ENCODE measurements at regions not wholly inside any gene's neighbourhood (a gene's known extent, or its start where the extent isn't known, plus 50 kb on each side); places are given as distances from the start of the nearest gene placed in this dataset.

DNA sequence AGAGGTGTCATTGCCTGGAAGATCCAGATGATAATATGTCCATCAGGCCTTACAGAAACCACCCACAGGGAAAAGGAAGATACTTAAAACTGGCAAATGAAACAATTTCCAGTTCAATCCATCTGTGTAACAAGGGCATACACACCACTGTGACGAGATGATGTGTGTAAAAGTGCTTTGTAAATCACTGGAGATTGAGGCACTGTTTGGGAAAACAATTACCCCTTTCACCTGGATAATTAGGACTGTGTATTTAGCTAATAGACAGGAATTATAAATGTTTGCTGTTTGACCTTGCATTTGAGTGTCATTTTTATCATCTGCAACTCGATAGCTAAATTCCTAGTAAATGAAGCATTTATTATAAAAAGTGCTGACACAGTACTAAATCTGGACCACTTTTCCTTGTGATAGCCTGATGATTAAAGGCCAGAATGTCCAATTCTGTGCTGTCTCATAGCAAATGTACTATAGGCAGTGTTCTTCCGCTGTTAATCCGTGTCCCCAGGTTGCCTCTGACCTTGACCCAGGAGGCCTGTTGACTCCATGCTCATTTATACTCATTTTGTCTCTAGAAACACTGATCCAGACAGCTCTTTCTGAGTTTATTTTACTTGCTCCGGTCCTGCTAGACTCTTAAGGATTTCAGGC lies 105.8 kb downstream of the LACC1 start:
- no peak for DNase-seq

DNA sequence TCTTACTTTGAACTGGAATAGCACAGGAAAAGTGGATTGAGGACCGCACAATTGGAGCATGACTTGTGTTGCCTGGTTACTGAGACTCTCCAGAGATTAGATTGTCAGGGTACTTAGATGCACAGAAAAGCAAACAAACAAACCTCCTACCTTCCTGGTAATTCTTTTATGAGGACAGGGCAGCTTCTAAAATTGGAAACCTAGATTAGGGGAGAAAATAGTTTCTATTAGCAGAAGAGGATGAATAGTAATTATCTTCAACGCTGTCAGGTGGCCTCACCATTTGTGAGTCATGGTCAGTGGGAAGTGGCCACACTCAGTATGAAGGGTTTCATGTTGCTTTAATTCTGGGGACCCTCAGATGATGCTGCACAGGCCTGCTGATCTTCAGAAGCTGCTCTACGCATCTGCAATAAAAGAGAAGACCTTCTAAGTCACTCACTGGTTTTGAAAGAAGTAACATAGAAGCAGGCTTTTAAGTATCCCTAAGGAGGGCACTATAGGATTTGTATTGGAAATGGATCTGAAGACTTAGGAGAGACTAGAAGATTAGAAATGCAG lies 106.8 kb downstream of the LACC1 start:
- no peak for DNase-seq

DNA sequence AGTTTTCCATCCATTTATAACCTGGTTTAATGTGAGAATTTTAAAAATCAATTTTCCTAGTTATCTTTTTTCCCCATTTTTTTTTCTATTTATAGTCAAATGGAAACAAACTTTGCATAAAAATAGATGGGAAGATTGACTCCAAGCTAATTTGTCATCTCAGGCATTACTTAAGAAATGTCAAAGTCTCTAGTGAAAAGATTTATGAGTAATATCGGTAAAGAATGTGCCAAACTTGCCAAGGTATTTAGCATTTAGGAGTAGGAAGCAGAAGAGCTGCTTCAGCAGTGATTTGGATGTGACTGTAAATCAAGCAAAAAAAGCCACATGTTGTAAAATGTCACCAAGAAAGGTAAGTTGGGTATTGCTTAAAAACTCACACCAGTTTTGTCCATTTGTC lies 108.6 kb downstream of the LACC1 start:
- no peak for DNase-seq

DNA sequence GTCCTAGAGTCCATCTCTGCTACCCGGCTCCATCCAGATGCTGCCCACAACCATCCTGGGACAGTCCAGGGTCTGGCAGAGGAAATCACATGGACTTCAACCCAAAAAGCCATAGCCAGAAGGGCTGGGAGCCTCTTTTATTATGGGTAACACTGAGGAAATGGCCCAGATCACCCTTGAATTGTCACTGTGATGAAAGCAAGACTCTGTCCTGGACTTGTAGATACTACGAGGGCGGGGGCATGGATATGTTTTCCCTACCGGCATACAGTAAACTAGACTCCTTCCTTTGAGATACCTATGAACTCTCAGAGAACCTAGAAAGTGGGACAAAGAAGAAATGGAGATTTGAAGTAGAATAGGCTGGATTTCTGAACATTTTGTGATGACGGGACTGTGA lies 110.3 kb downstream of the LACC1 start:
- DNase-seq = no peak

DNA sequence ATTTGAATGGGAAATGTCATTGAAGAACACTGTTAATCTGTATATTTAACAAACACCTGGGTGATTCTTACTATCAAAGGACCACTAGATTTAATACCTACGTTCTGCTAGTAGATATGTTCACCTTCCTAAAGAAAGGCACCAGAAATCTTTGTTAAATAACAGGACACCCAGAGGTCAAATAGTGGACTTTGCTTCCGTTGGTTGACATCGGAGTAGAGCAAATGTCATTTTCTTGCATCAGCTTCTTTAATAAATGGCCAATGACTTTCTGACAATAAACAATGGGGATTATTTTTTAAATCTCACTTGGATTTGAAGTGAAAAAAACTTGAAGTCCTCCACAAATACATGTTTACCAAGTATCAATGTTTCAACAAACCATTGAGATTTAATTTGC lies 111.1 kb downstream of the LACC1 start:
- no peak for DNase-seq

DNA sequence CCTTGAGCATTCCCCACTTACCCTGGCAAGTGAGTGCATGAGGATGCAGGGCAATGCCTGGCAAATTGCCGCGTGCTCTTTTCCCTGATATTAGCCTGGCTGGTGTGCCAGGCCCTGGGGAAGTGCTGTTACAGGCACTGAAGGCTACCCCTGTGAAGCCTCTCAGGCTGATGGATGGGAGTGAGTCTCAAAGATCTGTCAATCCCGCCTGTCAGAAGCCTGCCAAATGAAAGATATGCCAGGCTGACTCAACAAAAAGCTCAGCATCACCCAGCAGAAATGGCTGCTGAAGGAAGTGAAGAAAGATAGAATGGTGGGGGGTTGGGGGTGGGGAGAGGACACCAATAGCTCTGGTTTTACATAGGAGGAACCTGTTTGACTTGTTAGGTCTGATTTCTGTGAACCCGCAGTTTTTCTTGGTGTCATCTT lies 112.1 kb downstream of the LACC1 start:
- DNase-seq = no peak

DNA sequence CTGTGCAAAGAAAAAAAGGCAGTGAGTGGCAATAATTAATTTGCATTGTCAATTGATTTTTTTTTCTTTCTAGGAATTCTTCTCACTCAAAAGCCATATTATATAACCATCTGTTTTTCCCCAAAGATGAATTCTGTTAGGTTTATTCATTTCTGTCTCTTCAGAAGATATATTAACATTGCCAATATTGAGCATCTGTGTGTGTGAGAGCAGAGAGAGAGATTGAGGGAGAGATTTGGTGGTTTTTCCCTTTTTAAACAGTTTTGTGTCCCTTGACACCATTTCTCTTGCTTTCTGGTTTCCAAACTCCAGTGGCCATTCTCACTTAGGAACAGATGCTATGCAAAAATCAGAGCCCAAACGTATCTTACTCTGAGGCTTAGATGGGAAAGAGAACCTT lies 112.5 kb downstream of the LACC1 start:
- DNase-seq = no peak

DNA sequence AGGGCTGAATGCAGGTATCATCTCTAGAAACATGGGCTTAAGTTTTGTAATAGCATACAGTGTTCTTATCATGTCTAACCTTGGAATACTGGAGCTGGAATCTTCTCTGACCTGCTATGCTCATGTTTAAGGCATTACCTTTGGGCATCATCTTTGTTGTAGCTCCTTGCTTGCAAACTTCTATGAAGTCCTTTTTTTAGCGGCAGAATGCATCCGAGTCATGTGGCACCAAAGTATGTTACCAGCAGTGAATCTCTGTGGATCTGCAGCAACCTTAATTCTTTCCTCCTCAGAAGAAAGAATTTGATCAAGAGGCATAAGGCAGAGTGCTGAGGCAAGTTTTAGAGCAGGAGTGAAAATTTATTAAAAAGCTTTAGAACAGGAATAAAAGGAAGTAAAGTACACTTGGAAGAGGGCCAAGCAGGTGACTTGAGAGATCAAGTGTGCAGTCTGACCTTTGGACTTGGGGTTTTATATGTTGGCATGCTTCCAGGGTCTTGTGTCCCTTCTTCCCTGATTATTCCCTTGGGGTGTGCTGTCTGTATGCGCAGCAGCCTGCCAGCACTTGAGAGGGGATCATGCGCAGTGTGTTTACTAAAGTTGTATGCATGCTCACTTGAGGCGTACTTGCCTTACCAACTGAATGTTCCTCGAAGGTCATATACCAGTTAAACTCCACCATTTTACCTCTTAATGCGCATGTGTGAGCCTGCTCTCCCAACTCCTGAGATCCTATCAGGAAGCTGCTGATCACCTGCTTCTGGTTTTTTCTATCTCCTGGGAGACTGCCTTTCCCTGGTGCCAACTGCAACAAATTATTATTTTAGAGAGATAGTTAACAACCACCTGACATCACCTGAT lies 115.5 kb downstream of the LACC1 start:
- no peak for DNase-seq

DNA sequence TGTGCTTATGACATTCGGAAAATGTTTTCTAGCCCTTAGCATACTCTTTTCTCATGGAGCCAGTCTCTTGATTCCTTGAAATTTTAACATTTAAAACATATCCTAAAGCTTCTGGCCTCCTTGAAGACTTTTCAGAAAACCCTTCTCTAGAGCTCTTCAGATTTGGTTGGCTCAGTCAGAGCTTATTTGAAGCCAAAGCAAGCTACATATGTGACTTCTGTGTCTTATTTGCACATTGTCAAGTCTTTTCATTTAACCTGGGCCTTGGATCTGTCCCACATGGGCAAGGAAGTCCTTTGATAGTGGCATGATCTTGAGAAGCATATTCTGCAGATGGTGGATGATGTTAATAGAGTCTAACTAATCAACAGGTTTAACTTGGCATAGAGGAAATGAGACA lies 116.5 kb downstream of the LACC1 start:
- no peak for DNase-seq

DNA sequence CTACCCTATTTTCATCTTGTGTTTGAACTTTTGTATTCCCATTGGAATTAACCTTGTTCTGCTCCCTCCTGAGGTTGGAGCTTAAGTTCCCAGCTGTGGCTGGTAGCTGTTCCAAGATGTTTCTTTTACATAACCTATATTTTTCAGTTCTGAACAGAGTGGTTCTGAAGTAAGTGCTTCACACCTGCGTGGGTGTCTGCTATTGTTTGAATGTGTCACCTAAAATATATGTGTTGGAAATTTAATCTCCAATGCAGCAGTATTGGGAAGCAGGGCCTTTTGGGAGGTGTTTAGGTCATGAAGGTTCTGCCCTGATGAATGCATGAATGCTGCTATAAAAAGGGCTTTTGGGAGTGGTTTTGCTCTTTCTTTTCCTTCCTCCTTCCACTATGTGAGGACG lies 123.8 kb downstream of the LACC1 start:
- DNase-seq = no peak

DNA sequence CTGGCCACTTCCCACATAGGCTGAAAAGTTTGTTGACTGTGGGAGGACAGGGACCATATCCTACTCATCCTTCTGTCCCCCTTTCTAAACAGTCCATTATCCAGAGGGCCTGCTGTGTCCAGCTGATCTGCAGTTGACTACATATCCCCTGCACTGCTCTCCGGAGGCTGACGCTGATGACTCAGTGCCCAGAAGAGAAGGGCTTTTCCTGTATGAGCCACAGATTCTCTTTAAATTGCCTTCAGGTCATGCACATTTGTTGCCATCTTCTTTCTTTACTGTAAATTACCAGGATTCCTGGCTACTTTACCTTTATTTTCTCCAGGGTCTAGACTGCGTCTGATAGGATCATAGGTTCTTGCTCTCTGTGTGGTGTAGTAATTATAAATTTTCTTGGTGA lies 125.2 kb downstream of the LACC1 start:
- no peak for DNase-seq

DNA sequence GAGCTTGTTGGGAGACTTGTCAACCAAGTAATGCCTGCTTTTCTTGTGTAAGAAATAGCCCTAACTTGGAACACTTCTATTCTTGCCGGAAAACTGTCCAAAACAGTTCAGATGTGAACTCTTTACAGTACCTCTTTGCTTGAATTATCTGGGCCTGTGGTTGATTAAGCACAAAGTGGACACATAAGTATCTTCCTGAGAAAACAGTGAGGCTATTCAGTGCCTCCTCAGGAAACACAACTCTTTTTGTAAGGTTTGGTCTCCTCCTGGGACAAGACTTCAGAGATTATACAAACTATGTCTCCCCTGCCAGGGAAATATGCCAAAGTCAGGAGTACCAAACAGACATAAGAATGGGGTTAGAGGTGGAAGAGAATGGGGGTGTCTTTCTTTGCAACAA lies 127.7 kb downstream of the LACC1 start:
- DNase-seq = no peak

DNA sequence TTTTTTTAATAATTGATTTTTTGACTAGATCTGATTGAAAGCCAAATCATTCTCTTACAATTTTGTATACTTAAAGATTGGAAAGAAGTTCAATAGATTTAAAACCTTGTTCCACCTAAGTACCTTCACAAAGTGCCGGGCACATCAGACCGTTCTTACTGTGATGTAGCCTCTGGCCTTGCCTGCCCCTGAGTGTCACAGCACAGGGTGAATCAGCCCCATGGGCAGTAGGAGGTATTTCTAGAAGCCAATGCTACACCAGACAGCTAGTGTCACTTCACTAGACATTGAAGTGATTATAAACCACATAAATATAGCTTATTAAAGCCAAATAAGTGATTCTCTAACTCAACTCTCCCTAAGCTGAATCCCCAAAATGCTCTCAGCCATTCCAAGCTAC lies 131.3 kb downstream of the LACC1 start:
- DNase-seq = no peak

DNA sequence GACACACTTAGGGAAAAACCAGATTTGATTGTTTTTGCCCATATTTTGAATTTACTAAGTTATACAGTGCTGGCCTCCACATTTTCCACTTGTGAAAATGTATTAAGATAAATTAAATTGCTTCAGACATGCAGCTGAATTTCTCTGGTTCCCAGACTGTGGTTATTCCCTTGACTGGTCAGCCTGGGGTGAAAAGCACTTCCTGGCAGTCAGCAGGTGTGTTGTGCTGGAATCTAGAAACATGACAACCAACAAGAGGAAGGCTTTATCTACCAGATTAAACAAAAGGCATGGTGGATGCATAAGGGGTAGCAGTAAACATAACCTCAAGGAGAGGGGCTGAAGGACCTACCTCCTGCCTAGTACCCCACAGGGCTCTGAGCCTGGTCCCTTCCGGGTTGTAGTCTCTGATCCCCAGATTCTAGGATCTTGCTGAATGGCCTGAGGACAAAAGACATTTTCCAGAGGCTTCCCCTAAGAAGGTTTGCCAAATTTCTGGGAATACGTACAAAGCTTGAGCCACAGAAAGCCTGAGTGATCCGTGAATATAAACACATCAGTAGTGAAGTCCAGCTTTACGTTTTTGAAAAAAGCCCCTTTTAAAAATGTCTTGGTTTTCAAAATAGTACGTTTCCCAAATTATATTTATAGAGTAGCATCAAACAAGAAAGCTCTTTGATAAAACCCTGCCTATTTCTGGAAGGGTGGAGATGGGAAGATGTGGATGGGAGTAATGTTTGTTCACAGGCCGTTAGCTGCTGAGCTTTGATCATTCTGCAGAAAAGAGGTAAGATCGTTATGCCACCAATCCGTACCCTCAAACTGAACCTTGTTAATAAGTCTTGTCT lies 133.4 kb downstream of the LACC1 start:
- DNase-seq = no peak

DNA sequence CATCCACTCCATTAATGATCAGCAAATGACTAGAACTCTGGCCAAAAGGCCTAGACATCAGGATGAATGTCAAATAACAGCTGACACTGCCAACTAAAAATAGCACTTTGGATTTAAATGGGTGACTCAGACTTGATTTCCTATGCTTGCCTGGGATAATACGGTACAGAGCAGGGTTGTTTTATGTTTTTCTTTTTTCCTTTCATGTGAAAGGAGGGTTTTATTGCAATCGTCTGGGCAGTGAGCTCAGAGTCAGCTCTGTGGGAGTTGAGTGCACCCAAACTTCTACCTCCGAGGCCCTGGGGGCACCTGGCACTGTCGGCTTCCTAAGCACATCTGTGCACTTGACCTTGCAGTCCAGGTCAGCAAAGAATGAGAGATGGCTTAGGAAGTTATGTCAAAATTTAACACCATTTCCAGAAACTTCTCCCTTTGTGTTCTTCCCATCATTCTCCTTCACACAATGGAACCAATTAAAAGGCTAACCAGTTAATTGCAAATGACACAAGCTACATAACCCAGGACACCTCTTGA lies 134.1 kb downstream of the LACC1 start:
- no peak for DNase-seq

DNA sequence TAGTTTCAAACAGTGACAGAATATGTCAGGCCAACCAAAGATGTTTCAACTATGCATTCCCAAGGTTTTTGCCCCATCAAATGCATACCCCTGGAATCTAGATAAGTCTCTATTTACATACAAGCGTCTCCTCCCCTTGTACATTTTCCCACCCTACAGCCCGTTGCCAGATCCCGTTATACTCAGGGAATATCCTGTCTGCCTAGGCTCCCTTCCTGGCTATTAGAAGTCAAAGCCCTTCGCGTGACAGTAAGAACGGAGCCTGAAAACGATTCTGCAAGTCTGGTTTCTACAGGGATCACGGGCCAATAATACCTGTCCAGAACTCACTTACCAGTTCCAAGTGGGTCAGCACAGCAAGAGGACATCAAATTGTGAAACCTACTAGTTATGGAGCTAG lies 134.8 kb downstream of the LACC1 start:
- DNase-seq = no peak

DNA sequence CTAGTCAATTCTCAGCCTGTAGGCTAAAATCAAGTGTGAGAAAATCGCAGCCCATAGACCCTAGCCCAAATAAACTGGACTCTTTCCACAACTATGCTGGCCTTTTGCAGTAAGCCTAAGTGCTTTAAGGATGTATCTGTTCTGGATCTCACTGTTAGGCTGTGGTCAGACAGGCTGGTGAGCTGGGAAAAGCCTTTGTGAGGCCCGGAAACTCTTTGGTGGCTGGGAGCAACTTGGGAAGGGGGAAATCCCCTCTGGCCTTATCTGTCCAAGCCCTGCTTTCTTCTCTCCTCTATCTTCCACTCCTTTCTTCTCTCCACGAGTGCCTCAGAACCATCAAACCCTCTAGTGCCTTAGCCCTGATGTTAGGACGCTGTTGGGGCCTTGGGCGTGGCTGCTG lies 135.4 kb downstream of the LACC1 start:
- DNase-seq = no peak

DNA sequence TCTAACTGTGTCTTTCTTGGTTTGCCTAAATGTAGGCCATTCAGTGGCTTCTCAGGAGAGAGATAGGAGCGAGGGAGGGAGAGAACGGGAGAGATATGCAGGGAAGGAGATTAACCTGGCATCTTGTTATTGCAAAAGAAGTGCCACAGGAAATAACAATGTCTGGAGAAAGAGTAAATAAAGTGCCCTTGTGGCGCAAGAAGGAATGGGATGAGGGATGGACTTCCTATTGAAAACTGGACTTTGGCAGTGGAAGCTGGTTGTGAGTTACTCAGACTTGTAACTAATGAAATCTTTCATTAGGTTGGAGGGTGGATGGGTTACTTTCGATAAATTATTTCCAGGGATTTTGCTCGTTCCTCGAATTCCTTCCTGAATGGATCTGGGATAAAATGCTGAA lies 136.1 kb downstream of the LACC1 start:
- no peak for DNase-seq

DNA sequence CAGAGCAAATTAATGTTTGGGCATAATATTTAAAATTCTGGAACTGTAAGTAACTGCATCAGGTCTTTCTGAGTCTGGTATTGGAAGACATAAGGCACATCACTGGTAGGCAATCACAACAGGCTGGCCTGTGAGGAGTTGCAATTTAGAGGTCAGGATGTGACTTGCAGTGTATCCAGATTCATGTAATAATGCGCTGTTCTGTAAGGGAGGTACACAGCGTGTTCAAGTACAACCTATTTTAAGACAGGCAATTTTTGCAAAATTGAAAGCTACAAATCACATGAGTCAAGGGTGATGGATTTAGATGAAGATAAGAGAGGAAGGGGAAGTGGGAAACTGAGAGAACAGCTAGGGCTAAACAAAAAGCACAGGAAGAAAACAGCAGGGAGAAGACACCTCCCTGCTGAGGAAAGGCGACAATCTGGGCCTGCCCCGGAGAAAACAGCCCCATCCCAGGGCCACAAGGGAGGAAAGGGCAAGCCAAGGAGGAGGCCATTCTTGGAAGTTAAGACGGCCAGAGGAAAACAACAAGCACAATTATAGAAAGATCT lies 138.1 kb downstream of the LACC1 start:
- DNase-seq = no peak

DNA sequence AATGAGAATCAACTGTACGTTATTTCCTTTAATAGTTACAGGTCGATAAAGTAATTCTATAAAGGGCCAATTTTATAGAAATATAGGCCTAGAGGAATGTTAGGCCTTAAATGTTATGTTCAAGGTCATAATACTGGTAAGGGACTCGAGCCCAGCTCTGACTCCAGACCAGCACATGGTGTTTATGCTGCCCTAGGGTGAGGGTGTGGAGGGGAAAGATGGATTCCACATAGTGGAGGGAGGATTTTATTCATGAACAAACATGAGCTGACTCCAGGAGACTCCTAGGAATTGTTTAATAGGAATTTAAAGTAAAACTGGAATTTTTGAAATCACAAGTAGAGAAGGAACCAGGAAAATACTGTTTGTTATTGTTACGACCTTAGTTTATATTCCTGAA lies 139.9 kb downstream of the LACC1 start:
- DNase-seq = no peak

DNA sequence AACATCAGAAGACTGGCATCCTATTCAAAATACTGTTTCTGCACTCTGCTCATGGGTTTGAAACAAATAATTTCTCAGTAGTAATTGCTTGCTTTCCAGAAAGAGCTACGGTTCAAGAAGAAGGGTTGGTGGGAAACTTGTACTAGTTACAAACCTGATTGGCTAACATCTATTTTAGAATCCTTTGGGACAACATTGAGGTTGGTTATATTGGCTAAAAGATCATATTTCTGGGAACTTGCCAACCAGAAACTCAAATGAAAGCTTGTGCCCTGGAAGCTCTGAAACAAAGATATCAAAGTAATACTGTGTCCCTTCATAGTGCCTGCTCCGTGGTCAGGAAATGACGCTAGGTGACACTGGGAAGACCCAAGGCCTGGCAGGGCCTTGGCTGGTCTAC lies 141.7 kb downstream of the LACC1 start:
- no peak for DNase-seq

DNA sequence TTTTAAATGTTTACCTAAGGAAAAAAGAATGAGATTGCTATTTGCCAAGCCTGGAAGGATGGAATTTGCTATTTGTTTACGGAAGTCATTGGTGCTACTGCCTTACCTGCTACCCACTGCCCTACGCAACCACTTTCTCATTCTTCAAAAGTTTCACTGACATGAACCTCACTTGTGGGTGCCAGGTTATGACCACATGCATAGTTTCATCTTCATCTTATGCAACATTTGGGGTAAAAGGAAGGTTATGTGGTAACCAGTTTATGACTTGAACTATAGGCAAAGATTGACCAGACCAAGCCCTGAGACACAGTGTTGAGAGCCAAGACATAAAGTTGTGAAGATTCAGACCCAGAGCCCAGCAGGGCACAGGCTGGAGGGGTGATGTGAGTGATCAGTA lies 142.5 kb downstream of the LACC1 start:
- no peak for DNase-seq
